ENCODE measurements at regions not wholly inside any gene's neighbourhood (a gene's known extent, or its start where the extent isn't known, plus 50 kb on each side); places are given as distances from the start of the nearest gene placed in this dataset.
"Not testable (repeated sequence)": the region's sequence is repeated elsewhere in the genome, so short reads cannot be mapped to it uniquely, and the experiment has no call there.

DNA sequence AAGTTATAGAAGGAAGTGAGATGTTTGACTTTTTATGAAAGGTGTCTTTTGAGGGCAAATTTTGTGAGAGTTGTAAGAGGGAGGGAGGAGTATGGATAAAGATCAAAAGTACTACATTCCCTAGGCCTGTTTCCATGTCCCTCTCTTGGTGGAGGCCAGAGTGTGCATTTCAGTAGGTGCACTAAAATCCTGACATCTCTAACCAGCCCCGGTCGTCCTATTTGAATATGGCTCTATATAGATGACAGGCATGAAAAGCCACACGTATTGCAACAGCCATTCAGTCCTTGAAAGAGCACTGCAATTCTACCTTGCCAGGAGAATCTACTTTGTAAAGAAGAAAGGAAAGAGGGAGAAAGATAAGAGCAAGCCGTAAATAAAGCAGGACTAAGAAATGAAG, 510.1 kb downstream of the IRS2 start:
- no peak for DNase-seq (ENCODE audit: low spot score)

DNA sequence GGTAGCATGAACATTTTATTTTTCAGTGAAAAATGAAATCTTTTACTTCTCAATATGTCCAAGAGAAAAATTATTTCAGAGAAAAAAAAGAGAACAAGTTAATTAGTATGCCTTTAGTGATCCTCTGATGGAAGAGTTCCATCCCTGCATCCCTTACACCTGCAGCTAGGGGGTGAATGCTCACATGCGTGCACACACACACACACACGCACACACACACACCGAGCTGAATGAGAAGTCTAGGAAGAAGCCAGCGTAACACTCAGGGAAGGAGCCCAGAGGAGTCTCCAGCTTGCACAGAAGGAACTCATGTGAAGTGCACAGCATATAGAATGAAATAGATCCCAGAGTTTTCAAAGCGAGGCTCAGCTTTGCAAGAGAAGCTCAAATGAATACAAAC, 510.5 kb downstream of the IRS2 start:
- DNase-seq (ENCODE audit: low spot score): no peak

DNA sequence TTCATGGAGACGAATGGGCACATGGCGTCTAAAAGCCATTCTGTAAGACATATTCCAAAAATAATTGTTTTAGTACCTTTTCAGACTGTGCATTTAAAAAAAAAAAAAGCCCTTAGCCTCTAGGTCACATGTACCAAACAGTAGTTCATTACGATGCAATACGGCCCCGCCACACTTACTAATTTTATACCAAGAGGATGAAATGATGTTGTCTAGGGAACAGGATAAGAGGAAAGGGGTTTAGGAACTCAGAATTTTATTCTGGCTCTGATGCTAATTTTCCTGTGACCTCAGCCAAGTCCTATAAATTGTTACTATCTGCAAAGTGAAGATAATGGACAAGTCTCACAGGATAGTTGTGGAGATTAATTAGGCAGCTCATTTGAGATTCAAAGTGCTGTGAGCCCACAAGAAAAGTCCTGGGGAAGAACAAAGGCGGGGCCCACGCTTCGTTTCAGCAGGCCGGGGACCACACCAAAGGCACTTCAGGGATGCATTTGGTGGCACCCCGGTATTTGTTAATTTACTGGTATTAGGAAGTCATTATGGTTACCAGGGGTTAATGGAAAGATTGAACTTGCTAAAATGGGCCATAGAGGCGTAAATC, 511.1 kb downstream of the IRS2 start:
- no peak for DNase-seq (ENCODE audit: low spot score)

DNA sequence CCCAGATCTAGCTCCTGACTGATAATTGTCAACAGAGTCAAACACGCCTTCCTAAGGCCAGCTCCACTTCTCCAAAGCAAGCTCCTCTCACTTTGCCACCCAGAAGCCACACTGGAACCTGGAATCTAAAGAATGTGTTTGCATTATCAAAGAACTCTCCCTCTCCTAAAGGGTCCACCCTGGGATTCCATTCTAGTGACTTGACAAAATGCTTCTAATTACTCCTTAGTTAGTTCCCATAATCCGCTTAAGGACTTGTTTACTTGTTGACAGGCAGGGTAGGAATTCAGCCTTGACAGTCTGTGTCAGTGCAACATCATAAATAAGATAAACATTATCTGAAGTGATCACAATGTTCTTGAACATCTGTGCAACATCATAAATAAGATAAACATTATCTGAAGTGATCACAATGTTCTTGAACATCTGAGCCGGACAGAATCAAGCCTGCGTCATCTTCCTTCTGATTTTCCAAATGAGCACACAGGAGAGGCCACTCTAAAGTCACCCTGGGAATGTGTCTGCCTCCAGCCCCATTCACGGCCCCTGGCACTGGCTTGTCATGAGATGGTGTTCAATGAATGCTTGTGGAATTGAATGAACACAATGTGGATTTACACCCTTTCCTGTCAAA, 512.1 kb downstream of the IRS2 start:
- peak; percentile 21 for DNase-seq (ENCODE audit: low spot score)

DNA sequence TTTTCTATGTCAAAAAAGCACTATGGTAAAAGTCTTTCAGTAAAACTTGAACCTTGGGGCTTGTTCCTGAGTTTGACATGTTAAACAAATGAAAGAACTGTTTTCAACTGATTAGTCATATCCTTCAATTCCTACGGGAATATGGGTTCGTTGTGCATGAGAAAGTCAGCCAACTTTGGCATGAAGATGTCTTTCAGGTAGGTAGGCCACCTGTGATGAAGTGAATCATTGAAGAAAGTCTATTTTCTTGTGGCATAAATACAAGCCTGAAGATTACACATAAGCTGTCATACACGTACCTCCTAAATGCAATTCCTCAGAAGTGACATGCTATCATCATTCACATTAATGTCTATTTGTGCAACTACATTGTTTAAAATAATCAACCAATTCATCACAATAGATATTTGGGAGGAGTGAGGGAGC, 513.0 kb downstream of the IRS2 start:
- DNase-seq (ENCODE audit: low spot score): no peak

DNA sequence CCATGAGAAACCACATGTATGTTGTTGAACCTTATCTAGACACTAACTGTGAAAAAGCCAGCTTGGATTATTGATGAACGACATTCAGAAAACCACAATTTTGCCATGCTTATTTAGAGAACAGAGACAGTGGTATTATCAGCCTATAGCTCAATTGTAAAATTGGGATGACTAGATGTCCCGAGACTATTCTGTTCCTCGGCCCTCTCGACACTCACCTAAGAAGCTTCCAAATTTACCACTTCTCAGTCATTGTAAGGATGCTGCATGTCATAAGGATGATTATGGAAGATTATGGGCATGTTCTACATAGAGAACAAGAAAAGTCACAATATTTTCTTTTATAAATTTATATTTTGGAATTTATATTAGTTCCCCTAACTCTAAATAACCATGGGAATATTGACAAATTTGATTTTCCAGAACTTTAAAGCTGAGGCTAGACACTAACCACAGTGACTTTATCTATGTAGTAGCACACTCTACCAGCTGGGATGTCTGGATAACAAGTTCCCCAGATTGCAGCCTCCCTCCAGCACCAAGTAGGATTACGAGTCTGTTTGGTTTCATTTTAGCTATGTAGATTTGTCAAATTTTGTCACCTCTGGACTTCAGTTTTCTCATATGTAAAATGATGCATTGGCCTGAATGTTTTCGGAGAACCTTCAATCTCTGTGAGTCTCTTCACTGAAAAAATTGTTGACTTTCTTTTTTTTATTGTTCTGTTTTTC, 513.6 kb downstream of the IRS2 start:
- no peak for DNase-seq (ENCODE audit: low spot score)

DNA sequence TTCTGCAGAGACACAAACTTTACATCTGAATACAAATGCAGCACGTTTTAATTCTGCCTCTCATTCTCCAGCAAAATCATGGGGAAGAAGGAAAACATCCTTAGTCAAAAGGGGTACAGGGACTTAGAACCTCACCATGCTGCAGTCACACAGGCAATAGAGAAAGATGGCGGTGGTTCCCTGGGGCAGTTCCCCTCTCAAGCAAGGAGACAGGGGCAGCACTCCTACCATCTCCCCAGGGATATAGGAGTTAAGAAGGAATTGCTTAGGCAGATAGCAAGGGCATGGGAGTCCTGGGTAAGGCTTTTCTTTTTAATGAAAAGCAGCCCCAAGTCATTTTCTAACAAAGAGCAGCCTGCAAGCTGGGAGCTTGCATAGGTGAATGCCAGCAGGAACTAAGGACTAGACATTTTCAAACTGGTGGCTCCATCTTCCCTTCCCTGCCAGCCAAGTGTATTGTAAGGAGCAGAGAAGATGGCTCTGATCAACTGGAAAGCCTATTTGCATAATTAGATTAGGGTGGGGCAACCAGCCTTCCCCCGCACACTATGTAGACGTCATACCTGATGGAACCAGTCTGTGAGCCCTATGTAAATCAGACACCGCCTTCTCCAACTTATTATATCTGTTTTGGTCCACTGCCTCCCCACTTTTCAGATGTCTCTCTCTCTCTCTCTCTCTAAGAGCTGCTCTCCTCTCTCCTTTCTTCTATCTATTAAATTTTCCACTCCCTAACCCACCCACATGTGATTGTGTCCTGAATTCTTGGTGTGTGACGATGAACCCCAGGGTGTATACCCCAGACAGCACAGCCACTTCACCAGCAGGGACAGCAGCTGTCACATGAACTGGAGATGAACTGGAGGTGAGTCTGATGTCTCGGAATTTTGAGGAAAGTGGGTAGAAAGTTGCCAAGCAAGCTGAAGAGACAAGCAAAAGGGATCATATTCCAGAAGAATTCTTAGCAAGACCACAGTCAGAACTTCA, 514.5 kb downstream of the IRS2 start:
- no peak for DNase-seq (ENCODE audit: low spot score)

DNA sequence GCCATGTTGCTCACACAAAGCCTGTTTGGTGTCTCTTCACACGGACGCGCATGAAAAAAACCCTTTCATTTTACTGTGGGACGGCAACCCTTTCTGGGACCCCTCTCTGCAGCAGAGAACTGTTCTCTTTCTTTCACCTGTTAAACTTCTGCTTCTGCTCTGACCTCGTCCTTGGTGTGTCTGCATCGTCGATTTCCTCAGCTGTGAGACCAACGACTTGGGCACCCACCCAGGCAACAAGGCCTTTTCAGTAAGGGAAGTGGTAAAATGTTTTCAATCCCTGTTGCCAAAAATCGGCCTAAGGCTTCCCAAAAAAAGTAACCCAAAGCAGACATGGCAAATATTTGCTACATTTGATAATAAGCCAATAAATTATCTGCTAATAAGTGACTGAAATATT, 515.3 kb downstream of the IRS2 start:
- DNase-seq (ENCODE audit: low spot score): no peak

DNA sequence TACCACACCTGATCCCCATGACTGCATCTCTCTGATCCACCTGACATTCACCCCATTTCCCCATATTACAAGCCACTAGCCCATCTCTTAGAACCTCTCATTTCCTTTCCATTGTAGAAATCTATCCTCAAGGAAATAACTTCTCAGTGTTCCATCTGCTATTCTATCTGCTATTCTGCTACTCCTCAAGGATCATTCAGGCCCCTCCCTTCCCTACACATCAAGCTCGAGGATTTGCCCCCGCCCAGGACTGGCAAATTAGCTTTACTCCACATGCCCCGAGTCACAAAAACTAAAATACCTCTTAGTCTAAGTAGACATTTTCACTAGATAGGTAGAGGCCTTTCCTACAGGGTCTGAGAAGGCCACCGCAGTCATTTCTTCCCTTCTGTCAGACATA, 517.0 kb downstream of the IRS2 start:
- DNase-seq (ENCODE audit: low spot score): not testable (repeated sequence)

DNA sequence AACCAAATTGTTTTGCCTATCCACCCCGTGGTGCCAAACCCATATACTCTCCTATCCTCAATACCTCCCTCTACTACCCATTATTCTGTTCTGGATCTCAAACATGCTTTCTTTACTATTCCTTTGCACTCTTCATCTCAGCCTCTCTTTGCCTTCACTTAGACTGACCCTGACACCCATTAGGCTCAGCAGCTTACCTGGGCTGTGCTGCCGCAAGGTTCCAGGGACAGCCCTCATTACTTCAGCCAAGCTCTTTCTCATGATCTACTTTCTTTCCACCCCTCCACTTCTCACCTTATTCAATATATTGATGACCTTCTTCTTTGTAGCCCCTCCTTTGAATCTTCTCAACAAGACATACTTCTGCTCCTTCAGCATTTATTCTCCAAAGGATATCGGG, 517.9 kb downstream of the IRS2 start:
- not testable (repeated sequence) for DNase-seq (ENCODE audit: low spot score)

DNA sequence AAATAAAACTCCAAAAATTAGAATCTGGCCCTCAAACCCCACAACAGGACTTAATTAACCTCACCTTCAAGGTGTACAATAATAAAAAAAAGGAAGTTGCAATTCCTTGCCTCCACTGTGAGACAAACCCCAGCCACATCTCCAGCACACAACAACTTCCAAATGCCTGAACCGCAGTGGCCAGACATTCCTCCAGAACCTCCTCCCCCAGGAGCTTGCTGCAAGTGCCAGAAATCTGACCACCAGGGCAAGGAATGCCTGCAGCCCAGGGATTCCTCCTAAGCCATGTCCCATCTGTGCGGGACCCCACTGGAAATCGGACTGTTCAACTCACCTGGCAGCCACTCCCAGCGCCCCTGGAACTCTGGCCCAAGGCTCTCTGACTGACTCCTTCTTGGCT, 519.0 kb downstream of the IRS2 start:
- DNase-seq (ENCODE audit: low spot score): not testable (repeated sequence)

DNA sequence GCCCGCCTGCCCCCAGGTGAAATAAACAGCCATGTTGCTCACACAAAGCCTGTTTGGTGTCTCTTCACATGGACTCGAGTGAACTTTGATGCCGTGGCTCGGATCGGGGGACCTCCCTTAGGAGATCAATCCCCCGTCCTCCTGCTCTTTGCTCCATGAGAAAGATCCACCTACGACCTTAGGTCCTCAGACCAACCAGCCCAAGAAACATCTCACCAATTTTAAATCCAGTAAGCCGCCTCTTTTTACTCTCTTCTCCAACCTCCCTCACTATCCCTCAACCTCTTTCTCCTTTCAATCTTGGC, 521.0 kb downstream of the IRS2 start:
- DNase-seq (ENCODE audit: low spot score): not testable (repeated sequence)

DNA sequence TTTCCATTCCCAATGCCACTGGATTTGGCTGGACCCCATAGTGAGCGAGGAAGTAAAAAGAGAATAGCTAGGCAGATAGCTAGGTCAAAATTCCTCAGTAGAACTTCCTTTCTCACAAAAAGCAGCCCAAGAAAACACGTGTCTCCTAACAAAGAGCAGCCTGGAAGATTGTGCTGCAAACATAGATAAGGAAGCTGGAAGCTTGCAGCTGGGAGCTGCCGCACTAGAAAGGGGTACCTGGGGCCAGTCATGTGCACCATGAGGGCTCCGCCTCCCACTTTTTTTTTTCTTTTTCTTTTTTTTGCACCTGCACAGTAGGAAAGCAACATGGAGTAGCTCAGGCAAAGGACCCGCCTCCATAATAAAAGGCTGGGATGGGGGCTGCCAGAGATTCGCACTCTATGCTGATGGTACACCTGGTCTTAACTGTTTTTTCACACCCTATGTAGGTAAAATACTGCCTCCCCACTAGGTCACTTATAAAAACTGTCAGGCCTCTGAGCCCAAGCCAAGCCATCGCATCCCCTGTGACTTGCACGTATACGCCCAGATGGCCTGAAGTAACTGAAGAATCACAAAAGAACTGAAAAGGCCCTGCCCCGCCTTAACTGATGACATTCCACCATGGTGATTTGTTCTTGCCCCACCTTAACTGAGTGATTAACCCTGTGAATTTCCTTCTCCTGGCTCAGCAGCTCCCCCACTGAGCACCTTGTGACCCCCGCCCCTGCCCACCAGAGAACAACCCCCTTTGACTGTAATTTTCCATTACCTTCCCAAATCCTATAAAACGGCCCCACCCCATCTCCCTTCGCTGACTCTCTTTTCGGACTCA, 521.6 kb downstream of the IRS2 start:
- DNase-seq (ENCODE audit: low spot score): not testable (repeated sequence)

DNA sequence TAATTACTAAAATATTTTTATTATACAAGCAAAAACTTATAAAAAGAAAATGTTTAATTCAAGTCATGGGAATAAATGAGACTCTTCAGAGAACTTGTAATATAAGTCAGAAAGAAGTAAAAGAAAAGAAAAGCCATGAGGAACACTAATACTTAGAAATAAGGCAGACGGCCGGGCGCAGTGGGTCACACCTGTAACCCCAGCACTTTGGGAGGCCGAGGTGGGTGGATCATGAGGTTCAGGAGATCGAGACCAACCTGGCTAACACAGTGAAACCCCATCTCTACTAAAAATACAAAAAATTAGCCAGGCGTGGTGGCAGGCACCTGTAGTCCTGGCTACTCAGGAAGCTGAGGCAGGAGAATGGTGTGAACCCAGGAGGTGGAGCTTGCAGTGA, 528.6 kb downstream of the IRS2 start:
- DNase-seq (ENCODE audit: low spot score): not testable (repeated sequence)

Measured in umbilical cord (tissue), 1 donor.